H9 (cell line): ENCODE measurements at regions not wholly inside any gene's neighbourhood (a gene's known extent, or its start where the extent isn't known, plus 50 kb on each side); places are given as distances from the start of the nearest gene placed in this dataset.

Experiments
- DNase-seq: peaks from one replicate; pipeline ENCODE4 v3.0.0-alpha.2; 2017
- H2AFZ ChIP-seq: one replicate; pipeline ENCODE4 v1.6.1; 2013; ENCODE audit warnings: mild to moderate bottlenecking, low read length, control low read depth, moderate library complexity
- H2AK5ac ChIP-seq: 2 replicates; pipeline ENCODE4 v1.6.1; 2013; ENCODE audit warnings: low read length, control low read depth, mixed read lengths; ENCODE audit not compliant: insufficient read length
- H2BK120ac ChIP-seq: one replicate; pipeline ENCODE4 v1.6.1; 2013; ENCODE audit warnings: low read depth, mild to moderate bottlenecking, low read length, control low read depth, inconsistent platforms; ENCODE audit not compliant: poor library complexity, severe bottlenecking
- H2BK12ac ChIP-seq: 2 replicates; pipeline ENCODE4 v1.6.1; 2013; ENCODE audit warnings: low read length, control low read depth, mixed read lengths, low read depth; ENCODE audit not compliant: insufficient read length
- H2BK15ac ChIP-seq: 2 replicates; pipeline ENCODE4 v1.6.1; 2013; ENCODE audit warnings: low read depth, low read length, control low read depth
- H2BK20ac ChIP-seq: one replicate; pipeline ENCODE4 v1.6.1; 2013; ENCODE audit warnings: low read depth, mild to moderate bottlenecking, low read length, control low read depth, inconsistent platforms; ENCODE audit not compliant: poor library complexity, severe bottlenecking
- H2BK5ac ChIP-seq: 2 replicates; pipeline ENCODE4 v1.6.1; 2013; ENCODE audit warnings: low read length, control low read depth, mixed read lengths; ENCODE audit not compliant: insufficient read length
- H3K14ac ChIP-seq: 2 replicates; pipeline ENCODE4 v1.6.1; 2013; ENCODE audit warnings: low read length, control low read depth; ENCODE audit not compliant: insufficient read depth
- H3K18ac ChIP-seq: 2 replicates; pipeline ENCODE4 v1.6.1; 2013; ENCODE audit warnings: low read depth, mild to moderate bottlenecking, mixed read lengths, low read length, control low read depth; ENCODE audit not compliant: insufficient read length
- H3K23ac ChIP-seq: 2 replicates; pipeline ENCODE4 v1.6.1; 2013; ENCODE audit warnings: low read length, control low read depth, mixed read lengths, low read depth; ENCODE audit not compliant: insufficient read length
- H3K23me2 ChIP-seq: 2 replicates; pipeline ENCODE4 v1.6.1; 2013; ENCODE audit warnings: low read depth, mild to moderate bottlenecking, mixed read lengths, low read length, control low read depth; ENCODE audit not compliant: insufficient read length, poor library complexity, severe bottlenecking
- H3K27ac ChIP-seq: 2 replicates; pipeline ENCODE4 v1.5.1; 2013; ENCODE audit warnings: low read length, control low read depth, mixed read lengths, low read depth; ENCODE audit not compliant: insufficient read length
- H3K27me3 ChIP-seq: 2 replicates; pipeline ENCODE4 v1.6.1; 2013; ENCODE audit warnings: low read length, control low read depth, inconsistent platforms; ENCODE audit not compliant: insufficient read depth
- H3K4ac ChIP-seq: 2 replicates; pipeline ENCODE4 v1.6.1; 2013; ENCODE audit warnings: low read depth, mild to moderate bottlenecking, control low read depth, inconsistent platforms, low read length, moderate library complexity
- H3K4me1 ChIP-seq: 2 replicates; pipeline ENCODE4 v1.6.1; 2013; ENCODE audit warnings: low read length, control low read depth, inconsistent platforms; ENCODE audit not compliant: insufficient read depth
- H3K4me2 ChIP-seq: 2 replicates; pipeline ENCODE4 v1.6.1; 2013; ENCODE audit warnings: low read length, control low read depth, mixed read lengths; ENCODE audit not compliant: insufficient read length, insufficient read depth
- H3K56ac ChIP-seq: 2 replicates; pipeline ENCODE4 v1.6.1; 2013; ENCODE audit warnings: low read depth, mild to moderate bottlenecking, mixed read lengths, low read length, control low read depth; ENCODE audit not compliant: insufficient read length
- H3K79me1 ChIP-seq: 2 replicates; pipeline ENCODE4 v1.6.1; 2013; ENCODE audit warnings: low read depth, mild to moderate bottlenecking, moderate library complexity, low read length, control low read depth, inconsistent platforms; ENCODE audit not compliant: insufficient read depth, poor library complexity, severe bottlenecking
- H3K79me2 ChIP-seq: 2 replicates; pipeline ENCODE4 v1.6.1; 2013; ENCODE audit warnings: low read length, control low read depth, inconsistent platforms; ENCODE audit not compliant: insufficient read depth
- H3K9ac ChIP-seq: 2 replicates; pipeline ENCODE4 v1.6.1; 2013; ENCODE audit warnings: low read length, control low read depth, mixed read lengths; ENCODE audit not compliant: insufficient read length; ENCODE audit errors: extremely low read depth
- H3K9me3 ChIP-seq: one replicate; pipeline ENCODE4 v1.6.1; 2013; ENCODE audit warnings: low read depth, low read length, inconsistent platforms; ENCODE audit not compliant: control insufficient read depth
- H3T11ph ChIP-seq: one replicate; pipeline ENCODE4 v1.6.1; 2013; ENCODE audit warnings: mild to moderate bottlenecking, low read length, control low read depth, inconsistent platforms
- H4K20me1 ChIP-seq: one replicate; pipeline ENCODE4 v1.6.1; 2013; ENCODE audit not compliant: control insufficient read depth, insufficient read length, insufficient read depth
- H4K5ac ChIP-seq: 2 replicates; pipeline ENCODE4 v1.6.1; 2013; ENCODE audit warnings: low read depth, mild to moderate bottlenecking, mixed read lengths, low read length, control low read depth; ENCODE audit not compliant: insufficient read length
- H4K8ac ChIP-seq: replicated peaks from 2 replicates; pipeline ENCODE4 v1.6.1; 2013; ENCODE audit warnings: low read length, control low read depth, mixed read lengths, low read depth; ENCODE audit not compliant: insufficient read length
- H4K91ac ChIP-seq: 2 replicates; pipeline ENCODE4 v1.6.1; 2013; ENCODE audit warnings: low read depth, mild to moderate bottlenecking, moderate library complexity, mixed read lengths, low read length, control low read depth; ENCODE audit not compliant: insufficient read length
- H3K27ac Mint-ChIP-seq, 3 experiments: 2 replicates in 2 of 3; 3 replicates in 1 of 3; pipeline ENCODE4 v1.8.0; 2020 to 2021; ENCODE audit warnings: mixed read lengths in 3 of 3, mild to moderate bottlenecking in 1 of 3, moderate library complexity in 1 of 3
- H3K27me3 Mint-ChIP-seq: 2 replicates; pipeline ENCODE4 v1.8.0; 2021; ENCODE audit warnings: low read depth, mild to moderate bottlenecking, moderate library complexity, mixed read lengths
- H3K36me3 Mint-ChIP-seq, 3 experiments: 2 replicates in 2 of 3; 3 replicates in 1 of 3; pipeline ENCODE4 v1.8.0; 2020 to 2021; ENCODE audit warnings: low read depth in 3 of 3, mixed read lengths in 3 of 3; ENCODE audit not compliant: insufficient read depth in 1 of 3
- H3K4me1 Mint-ChIP-seq, 2 experiments: 2 replicates each; pipeline ENCODE4 v1.8.0; 2020; ENCODE audit warnings: mixed read lengths in 2 of 2
- H3K4me3 Mint-ChIP-seq, 2 experiments: 2 replicates in 1 of 2; 3 replicates in 1 of 2; pipeline ENCODE4 v1.8.0; 2020 to 2021; ENCODE audit warnings: mild to moderate bottlenecking in 2 of 2, mixed read lengths in 2 of 2, moderate library complexity in 1 of 2
- H3K9me3 Mint-ChIP-seq, 2 experiments: 2 replicates in 1 of 2; 3 replicates in 1 of 2; pipeline ENCODE4 v1.8.0; 2020; ENCODE audit warnings: mild to moderate bottlenecking in 2 of 2, mixed read lengths in 2 of 2, moderate library complexity in 1 of 2
- CTCF ChIP-seq: fragments of 200-600 bp; sonication (generic); conservative IDR thresholded peaks from 3 replicates; pipeline ENCODE4 v1.8.0; 2021; ENCODE audit warnings: antibody characterized with exemption, mild to moderate bottlenecking
- WGBS: extraction: QIAGEN DNeasy Blood & Tissue Kit; methylation state at CpG from one replicate; pipeline ENCODE4 v1.1.7; 2013; ENCODE audit warnings: missing lambda C conversion rate, low lambda C conversion rate, mixed read lengths; ENCODE audit not compliant: insufficient read length; ENCODE audit errors: extremely low coverage; 5-methylcytosine and 5-hydroxymethylcytosine counted together

DNA sequence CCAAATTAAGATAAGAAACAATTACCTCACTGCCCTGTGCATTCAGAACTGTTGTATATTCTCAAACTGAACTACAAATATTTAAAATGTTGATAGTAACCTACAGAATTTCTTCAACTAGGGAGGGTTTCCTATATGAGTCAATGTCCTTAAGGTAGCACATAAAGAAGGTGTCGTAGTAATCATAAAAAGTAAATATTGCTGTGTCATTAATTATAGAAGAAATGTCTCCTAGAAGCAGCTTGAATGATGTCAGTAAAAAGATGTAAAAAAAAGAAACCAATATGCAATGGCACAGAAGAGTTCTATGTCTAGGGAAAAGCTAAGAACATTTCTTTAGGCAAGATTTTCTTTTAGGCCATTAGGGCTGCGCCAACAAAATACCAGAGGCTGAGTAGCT, 559.6 kb upstream of the EPHA5 start:
- H3K79me1 ChIP-seq = no peaks in the 10 kb centered on the region
- no peaks in the 10 kb centered on the region for H3K23me2 ChIP-seq
- no peaks in the 10 kb centered on the region for H3K27me3 ChIP-seq
- no peak overlapping the region for H2BK12ac ChIP-seq
- H4K5ac ChIP-seq = no peak overlapping the region
- H2AK5ac ChIP-seq = no peak overlapping the region
- H3K9ac ChIP-seq = no peak overlapping the region
- no CpG with 5 or more reads among the region's 2 CpGs for WGBS
- no peaks in the 10 kb centered on the region for H3K4me1 ChIP-seq
- no peak for DNase-seq
- no peak overlapping the region for H2BK15ac ChIP-seq
- no peaks in the 10 kb centered on the region for H3K79me2 ChIP-seq
- no peak overlapping the region for H2AFZ ChIP-seq
- H4K91ac ChIP-seq = no peak overlapping the region
- no peak overlapping the region for H3K27ac ChIP-seq
- no peaks in the 10 kb centered on the region for H3K9me3 ChIP-seq
- no peak overlapping the region for H3K4me2 ChIP-seq
- H3K27ac Mint-ChIP-seq = no peak overlapping the region
- H2BK5ac ChIP-seq = no peak overlapping the region
- no peaks in the 10 kb centered on the region for H3K9me3 Mint-ChIP-seq
- no peak overlapping the region for H4K8ac ChIP-seq
- no peak overlapping the region for H3T11ph ChIP-seq
- no peaks in the 10 kb centered on the region for H3K27me3 Mint-ChIP-seq
- H3K18ac ChIP-seq = no peak overlapping the region
- H3K4ac ChIP-seq = no peak overlapping the region
- no peak overlapping the region for H3K14ac ChIP-seq
- no peak overlapping the region for H3K4me3 Mint-ChIP-seq
- no peak overlapping the region for H3K23ac ChIP-seq
- no peak overlapping the region for H3K56ac ChIP-seq
- H2BK20ac ChIP-seq = no peak overlapping the region
- TF ChIP-seq CTCF = no peak
- no peak overlapping the region for H2BK120ac ChIP-seq
- H3K36me3 Mint-ChIP-seq = no peaks in the 10 kb centered on the region
- H4K20me1 ChIP-seq = no peaks in the 10 kb centered on the region
- H3K4me1 Mint-ChIP-seq = no peaks in the 10 kb centered on the region
